Activated T-helper 1 cell treated with anti-CD3 and anti-CD28 coated beads, Interleukin-12 subunit alpha, Interleukin-12 subunit beta, Interleukin-2, Interleukin-4 antibody, amounts not matched to agents 30 ng/mL and 10 ng/mL and 1 ng/mL, durations not matched to agents 14 hours and 24 hours and 36 hours (primary cell): ENCODE measurements at regions not wholly inside any gene's neighbourhood (a gene's known extent, or its start where the extent isn't known, plus 50 kb on each side); places are given as distances from the start of the nearest gene placed in this dataset.
"Not testable (repeated sequence)": the region's sequence is repeated elsewhere in the genome, so short reads cannot be mapped to it uniquely, and the experiment has no call there.

Experiments used
- DNase-seq: peaks from one replicate; pipeline ENCODE4 v3.0.0; 2021; ENCODE audit warnings: low spot score
- H3K27ac Mint-ChIP-seq: one replicate; pipeline ENCODE4 v1.8.0; 2021; ENCODE audit warnings: mild to moderate bottlenecking, mixed read lengths
- H3K27me3 Mint-ChIP-seq: one replicate; pipeline ENCODE4 v1.8.0; 2022; ENCODE audit warnings: mild to moderate bottlenecking, moderate library complexity, mixed read lengths; ENCODE audit not compliant: insufficient read depth
- H3K36me3 Mint-ChIP-seq: one replicate; pipeline ENCODE4 v1.8.0; 2021; ENCODE audit warnings: low read depth, mixed read lengths
- H3K4me1 Mint-ChIP-seq: one replicate; pipeline ENCODE4 v1.8.0; 2021; ENCODE audit warnings: low read depth, mixed read lengths
- H3K4me3 Mint-ChIP-seq: one replicate; pipeline ENCODE4 v1.8.0; 2021; ENCODE audit warnings: mild to moderate bottlenecking, moderate library complexity, mixed read lengths
- H3K9me3 Mint-ChIP-seq: one replicate; pipeline ENCODE4 v1.8.0; 2021; ENCODE audit warnings: mixed read lengths
- intact Hi-C: fragments of 100-400 bp; cut with micrococcal nuclease; formaldehyde crosslinking; loops from one replicate; pipeline ENCODE4 v1.15.1; 2024

DNA sequence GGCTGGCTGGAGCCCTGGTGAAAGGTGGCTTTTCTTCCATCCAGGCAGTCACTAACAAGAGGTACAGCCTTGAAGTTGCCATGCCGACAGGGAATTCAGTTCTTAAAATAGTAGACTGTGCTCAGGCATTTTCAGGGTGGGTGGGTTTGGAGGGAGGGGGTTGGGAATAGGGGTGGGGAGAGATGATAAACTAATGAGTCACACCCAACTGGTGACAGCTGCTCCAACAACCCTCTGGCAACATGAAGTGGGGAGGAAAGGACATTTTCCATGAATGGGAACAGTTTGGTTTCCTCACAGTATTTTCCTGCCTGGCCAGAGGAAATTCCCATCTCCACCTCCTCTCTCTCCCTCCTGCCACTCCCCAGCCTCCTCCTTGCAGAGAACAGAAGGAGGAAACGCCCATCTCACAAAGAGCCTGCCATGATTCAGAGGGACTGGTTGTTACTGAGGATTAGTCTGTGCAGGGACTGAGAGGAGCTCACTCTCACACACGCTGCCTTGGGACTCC lies 113.0 kb upstream of the SLC1A4 start:
- Mint-ChIP-seq H3K36me3 (no peaks in the 10 kb centered on the region), H3K4me1 (peaks cover 12% of the 10 kb centered on the region), H3K27ac (no peak overlapping the region), H3K27me3 (peaks cover 22% of the 10 kb centered on the region), H3K9me3 (no peaks in the 10 kb centered on the region), H3K4me3 (no peak overlapping the region)
- intact Hi-C loops: loop anchor here (10.0 kb wide), 1 partner anchor 821 kb away; no protein-coding TSS in a partner anchor
- DNase-seq: no peak

DNA sequence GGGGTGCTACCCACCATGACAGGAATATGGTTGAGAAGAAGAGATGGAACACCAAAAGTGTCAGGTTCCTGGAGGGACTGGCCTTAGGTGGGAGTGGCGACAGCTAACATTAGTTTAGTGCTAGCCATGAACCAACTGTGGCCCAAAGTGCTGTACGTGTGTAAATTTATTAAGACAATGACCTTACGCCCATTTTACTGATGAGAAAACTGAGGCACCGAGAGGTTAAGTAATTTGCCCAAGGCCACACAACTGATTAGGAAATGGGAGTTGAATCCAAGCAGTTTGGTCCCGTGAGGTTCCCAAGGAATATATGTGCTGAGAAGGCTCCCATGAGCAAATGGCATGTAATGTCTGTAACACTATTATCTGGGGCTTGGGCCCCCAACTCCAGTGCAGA lies 109.5 kb upstream of the SLC1A4 start:
- peak overlapping the region; percentile 34 for H3K27ac Mint-ChIP-seq
- H3K36me3 Mint-ChIP-seq: no peaks in the 10 kb centered on the region
- no peak overlapping the region for H3K4me3 Mint-ChIP-seq
- intact Hi-C loops: loop anchor here (10.0 kb wide), 1 partner anchor 825 kb away; no protein-coding TSS in a partner anchor
- H3K27me3 Mint-ChIP-seq: peaks cover 21% of the 10 kb centered on the region
- no peaks in the 10 kb centered on the region for H3K9me3 Mint-ChIP-seq
- H3K4me1 Mint-ChIP-seq: peaks cover 9% of the 10 kb centered on the region
- no peak for DNase-seq

- Mint-ChIP-seq H3K36me3 (no peaks in the 10 kb centered on the region), H3K4me3 (no peak overlapping the region), H3K27ac (no peak overlapping the region), H3K9me3 (no peaks in the 10 kb centered on the region), H3K4me1 (peaks cover 9% of the 10 kb centered on the region), H3K27me3 (peaks cover 17% of the 10 kb centered on the region)
- intact Hi-C loops: no loop called here
- no peak for DNase-seq
These were observed 108.8 kb upstream of the SLC1A4 start for GRCh38 chr2:64880193-64880951.

- Mint-ChIP-seq H3K4me3 (no peak overlapping the region), H3K4me1 (peaks cover 9% of the 10 kb centered on the region), H3K27me3 (peaks cover 14% of the 10 kb centered on the region), H3K27ac (no peak overlapping the region), H3K9me3 (no peaks in the 10 kb centered on the region), H3K36me3 (no peaks in the 10 kb centered on the region)
- no peak for DNase-seq
- intact Hi-C loops: no loop called here
These were observed 108.1 kb upstream of the SLC1A4 start for GRCh38 chr2:64881037-64881492.

DNA sequence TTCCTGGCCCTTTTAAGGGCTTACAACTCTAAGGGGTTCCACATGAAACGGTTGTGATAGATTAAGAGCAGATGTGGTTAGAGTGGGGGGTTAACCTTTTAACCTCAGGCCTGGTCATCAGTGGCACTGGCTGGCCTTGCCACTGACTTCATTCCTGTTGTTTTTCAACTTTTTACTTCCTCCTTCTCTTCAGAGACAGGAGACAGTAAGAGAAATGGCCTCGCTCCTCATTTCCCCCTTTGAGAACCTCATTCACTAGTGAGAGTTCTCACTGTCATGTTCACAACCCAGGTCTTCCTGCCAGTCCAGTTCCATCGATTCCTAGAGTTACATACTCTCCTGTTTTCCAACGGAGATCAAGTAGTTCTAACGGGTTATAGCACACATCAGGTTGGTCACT lies 101.6 kb upstream of the SLC1A4 start:
- intact Hi-C loops: no loop called here
- no peaks in the 10 kb centered on the region for H3K4me1 Mint-ChIP-seq
- H3K9me3 Mint-ChIP-seq: no peaks in the 10 kb centered on the region
- peaks cover 2% of the 10 kb centered on the region for H3K27me3 Mint-ChIP-seq
- H3K36me3 Mint-ChIP-seq: no peaks in the 10 kb centered on the region
- no peak for DNase-seq
- no peak overlapping the region for H3K27ac Mint-ChIP-seq
- H3K4me3 Mint-ChIP-seq: no peak overlapping the region

DNA sequence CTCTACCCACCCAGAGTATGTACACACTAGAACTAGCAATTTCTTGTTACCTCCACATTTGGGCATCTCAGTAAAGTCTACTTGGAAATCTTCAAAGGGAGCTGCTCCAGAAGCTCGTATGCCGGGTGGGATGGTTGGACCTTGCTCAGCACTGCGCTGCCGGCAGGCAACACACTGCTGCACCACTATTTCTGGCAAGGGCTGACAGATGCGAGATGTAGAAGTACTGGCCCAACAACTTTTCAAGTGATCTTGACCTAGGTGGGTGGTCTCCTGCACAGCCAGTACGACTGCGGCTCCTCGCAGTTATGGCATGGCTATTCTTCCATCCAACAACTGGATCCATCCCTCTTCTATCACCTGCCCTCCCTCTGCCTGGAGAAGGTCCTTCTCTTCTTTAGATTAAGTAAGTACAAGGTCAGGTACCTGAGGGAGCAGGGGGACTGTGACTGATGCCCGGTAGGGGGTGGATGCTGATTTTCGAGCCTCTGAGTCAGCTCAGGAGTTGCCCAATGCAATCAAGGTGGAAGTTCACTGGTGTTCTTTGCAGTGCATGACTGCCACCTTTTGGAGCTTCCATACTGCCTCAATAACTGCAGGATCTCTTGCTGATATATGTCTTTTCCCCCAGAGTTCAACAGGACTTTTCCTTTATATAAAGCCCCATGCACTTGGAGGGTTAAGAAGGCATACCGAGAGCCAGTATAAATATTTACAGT lies 100.4 kb upstream of the SLC1A4 start:
- intact Hi-C loops: no loop called here
- no peaks in the 10 kb centered on the region for H3K4me1 Mint-ChIP-seq
- no peak overlapping the region for H3K4me3 Mint-ChIP-seq
- H3K27ac Mint-ChIP-seq: no peak overlapping the region
- H3K27me3 Mint-ChIP-seq: peaks cover 7% of the 10 kb centered on the region
- no peaks in the 10 kb centered on the region for H3K9me3 Mint-ChIP-seq
- H3K36me3 Mint-ChIP-seq: no peaks in the 10 kb centered on the region
- no peak for DNase-seq

DNA sequence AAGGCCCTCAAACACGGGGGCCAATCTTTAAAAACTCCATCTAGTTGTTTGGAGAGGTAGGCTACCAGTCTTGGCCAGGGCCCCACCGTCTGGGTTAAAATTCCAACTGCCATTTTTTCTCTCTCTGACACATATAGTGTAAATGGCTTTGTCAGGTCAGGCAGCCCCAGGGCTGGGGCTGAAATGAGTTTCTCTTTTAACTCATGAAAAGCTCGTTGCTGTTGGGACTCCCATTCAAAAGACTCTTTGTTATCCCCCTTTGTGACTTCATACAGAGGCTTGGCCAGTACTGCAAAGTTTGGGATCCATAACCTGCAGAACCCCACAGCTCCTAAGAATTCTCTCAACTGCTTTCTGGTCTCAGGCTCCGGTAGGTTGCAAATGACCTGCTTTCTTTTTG lies 99.4 kb upstream of the SLC1A4 start:
- H3K4me3 Mint-ChIP-seq: no peak overlapping the region
- H3K27ac Mint-ChIP-seq: no peak overlapping the region
- peaks cover 10% of the 10 kb centered on the region for H3K27me3 Mint-ChIP-seq
- H3K4me1 Mint-ChIP-seq: no peaks in the 10 kb centered on the region
- intact Hi-C loops: no loop called here
- DNase-seq: no peak
- no peaks in the 10 kb centered on the region for H3K36me3 Mint-ChIP-seq
- H3K9me3 Mint-ChIP-seq: no peaks in the 10 kb centered on the region

DNA sequence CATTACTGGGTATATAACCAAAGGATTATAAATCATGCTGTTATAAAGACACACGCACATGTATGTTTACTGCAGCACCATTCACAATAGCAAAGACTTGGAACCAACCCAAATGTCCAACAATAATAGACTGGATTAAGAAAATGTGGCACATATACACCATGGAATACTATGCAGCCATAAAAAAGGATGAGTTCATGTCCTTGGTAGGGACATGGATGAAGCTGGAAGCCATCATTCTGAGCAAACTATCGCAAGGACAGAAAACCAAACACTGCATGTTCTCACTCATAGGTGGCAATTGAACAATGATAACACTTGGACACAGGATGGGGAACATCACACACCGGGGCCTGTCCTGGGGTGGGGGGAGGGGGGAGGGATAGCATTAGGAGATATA lies 92.6 kb upstream of the SLC1A4 start:
- H3K27ac Mint-ChIP-seq, H3K4me1 Mint-ChIP-seq, H3K36me3 Mint-ChIP-seq, intact Hi-C loops, H3K9me3 Mint-ChIP-seq, DNase-seq, H3K4me3 Mint-ChIP-seq: not testable (repeated sequence)
- peaks cover 24% of the 10 kb centered on the region for H3K27me3 Mint-ChIP-seq

DNA sequence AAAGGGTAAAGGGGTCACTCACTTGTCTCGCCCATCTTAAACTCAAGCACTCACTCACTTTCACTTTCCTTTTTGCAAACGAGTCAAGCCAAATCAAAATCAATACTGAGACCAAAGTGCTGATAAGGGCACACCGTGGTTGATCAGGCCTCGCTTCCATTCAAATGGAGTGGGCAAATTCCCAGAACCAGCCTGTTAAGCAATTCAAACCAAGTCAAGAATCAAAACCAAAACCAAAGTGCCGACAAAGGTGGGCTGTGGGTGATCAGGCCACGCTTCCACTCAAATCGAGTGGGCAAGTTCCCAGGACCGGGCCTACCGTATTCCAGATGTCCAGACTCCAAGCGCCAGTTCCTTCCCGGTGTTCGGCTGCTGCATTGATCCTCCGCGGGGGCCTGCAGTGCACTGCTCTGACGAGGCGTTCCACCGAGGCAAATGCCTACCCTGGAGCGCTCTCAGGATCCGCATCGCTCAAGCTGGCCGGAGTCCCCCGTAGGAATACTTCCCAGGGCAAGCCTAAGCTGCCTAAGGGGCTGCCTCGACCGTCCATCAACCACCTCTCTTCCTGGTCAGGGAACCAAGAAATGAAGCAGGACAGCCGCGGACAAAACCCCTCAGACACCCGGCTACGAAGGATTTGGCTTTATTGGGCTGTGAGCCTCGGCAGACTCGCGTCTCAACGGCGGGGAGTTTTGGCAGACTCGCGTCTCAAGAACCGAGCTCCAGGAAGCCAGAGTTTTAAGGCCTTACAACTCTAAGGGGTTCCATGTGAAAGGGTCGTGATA lies 89.9 kb upstream of the SLC1A4 start:
- H3K4me1 Mint-ChIP-seq: peaks cover 14% of the 10 kb centered on the region
- no peaks in the 10 kb centered on the region for H3K9me3 Mint-ChIP-seq
- no peak overlapping the region for H3K4me3 Mint-ChIP-seq
- H3K27ac Mint-ChIP-seq: no peak overlapping the region
- H3K36me3 Mint-ChIP-seq: no peaks in the 10 kb centered on the region
- H3K27me3 Mint-ChIP-seq: peaks cover 30% of the 10 kb centered on the region
- intact Hi-C loops: no loop called here
- no peak for DNase-seq

DNA sequence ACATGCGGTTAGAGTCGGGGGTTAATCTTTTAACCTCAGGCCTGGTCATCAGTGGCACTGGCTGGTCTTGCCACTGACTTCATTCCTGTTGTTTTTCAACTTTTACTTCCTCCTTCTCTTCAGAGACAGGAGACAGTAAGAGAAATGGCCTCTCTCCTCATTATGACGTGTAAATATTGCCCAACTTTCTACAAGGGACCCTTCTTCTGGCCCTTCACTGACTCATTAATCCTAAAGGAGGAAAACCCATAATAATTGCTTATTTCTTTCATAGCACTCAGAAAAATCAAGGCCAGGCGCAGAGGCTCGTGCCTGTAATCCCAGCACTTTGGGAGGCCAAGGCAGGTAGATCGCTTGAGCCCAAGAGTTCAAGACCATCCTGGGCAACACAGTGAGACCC lies 89.3 kb upstream of the SLC1A4 start:
- H3K36me3 Mint-ChIP-seq, H3K4me3 Mint-ChIP-seq, H3K9me3 Mint-ChIP-seq, DNase-seq, H3K27ac Mint-ChIP-seq, intact Hi-C loops: not testable (repeated sequence)
- Mint-ChIP-seq H3K4me1 (peaks cover 14% of the 10 kb centered on the region), H3K27me3 (peaks cover 28% of the 10 kb centered on the region)

DNA sequence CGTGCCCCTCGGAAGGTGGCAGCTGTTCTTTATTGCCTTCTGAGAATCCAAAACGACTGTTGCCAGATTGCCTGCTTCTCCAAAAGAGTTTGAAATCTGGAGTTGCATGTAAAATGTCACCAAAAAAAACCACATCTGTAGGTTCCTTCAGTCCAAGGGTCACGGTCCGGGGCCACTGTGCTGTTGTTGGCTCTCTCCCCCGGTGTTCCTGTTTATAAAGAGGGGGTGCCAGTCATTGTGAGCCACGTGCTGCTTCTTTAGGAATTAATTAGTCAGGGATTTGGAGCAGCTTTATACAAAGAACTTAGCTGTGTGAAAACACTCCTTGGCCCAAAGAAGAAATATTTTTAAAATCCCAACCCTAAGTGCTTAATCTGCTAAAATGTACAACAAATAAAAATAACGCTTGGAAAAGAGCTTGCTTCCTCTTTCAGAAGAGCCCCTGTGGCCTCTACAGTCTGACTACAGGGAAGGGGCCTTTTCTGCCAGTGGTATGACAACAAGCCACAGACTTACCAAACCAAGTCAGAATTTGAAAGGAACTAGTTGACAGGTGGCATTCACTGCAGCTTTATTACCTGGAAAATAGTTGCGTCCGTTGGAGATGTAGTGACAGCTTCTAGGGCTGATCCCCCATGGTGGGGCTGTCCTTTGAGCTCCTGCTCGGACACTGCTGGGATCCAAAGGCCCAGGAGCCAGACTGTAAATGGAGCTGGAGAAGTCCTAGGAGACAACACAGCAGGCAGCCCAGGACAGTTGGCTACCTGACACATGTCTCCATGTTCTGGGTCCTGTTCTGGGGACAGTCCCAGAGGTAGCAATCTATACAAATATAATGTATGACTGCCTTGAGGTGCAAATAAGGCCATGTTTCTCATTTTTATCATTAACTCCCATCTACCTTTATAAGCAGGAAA lies 84.5 kb upstream of the SLC1A4 start:
- peaks cover 13% of the 10 kb centered on the region for H3K4me1 Mint-ChIP-seq
- intact Hi-C loops: no loop called here
- DNase-seq: no peak
- H3K36me3 Mint-ChIP-seq: no peaks in the 10 kb centered on the region
- no peaks in the 10 kb centered on the region for H3K9me3 Mint-ChIP-seq
- no peak overlapping the region for H3K4me3 Mint-ChIP-seq
- no peak overlapping the region for H3K27ac Mint-ChIP-seq
- H3K27me3 Mint-ChIP-seq: peaks cover 23% of the 10 kb centered on the region
